DMS153 (cell line): ENCODE measurements at regions not wholly inside any gene's neighbourhood (a gene's known extent, or its start where the extent isn't known, plus 50 kb on each side); places are given as distances from the start of the nearest gene placed in this dataset.

Experiments used
- DNase-seq: peaks from one replicate; lab custom pipeline; 2025; lab: John Stamatoyannopoulos, UW

- DNase-seq: no peak
Observed at GRCh38 chr10:108424656-108425055, 1260.2 kb upstream of the SORCS1 start.

- no peak for DNase-seq
Observed at GRCh38 chr10:108422286-108422685, 1257.8 kb upstream of the SORCS1 start.

GRCh38 chr10:108421266-108421665 is 1256.8 kb upstream of the SORCS1 start:
- DNase-seq: no peak

- no peak for DNase-seq
Observed at GRCh38 chr10:108413954-108414353, 1249.4 kb upstream of the SORCS1 start.

- DNase-seq: no peak
Observed at GRCh38 chr10:108412323-108412722, 1247.8 kb upstream of the SORCS1 start.

- DNase-seq: no peak
Observed at GRCh38 chr10:108411894-108412293, 1247.4 kb upstream of the SORCS1 start.

GRCh38 chr10:108411206-108411605 is 1246.7 kb upstream of the SORCS1 start:
- no peak for DNase-seq

- DNase-seq: no peak
Observed at GRCh38 chr10:108410236-108410635, 1245.7 kb upstream of the SORCS1 start.

GRCh38 chr10:108409306-108409705 is 1244.8 kb upstream of the SORCS1 start:
- no peak for DNase-seq

- no peak for DNase-seq
Observed at GRCh38 chr10:108404155-108404554, 1239.6 kb upstream of the SORCS1 start.

GRCh38 chr10:108399465-108399864 is 1235.0 kb upstream of the SORCS1 start:
- no peak for DNase-seq

- DNase-seq: no peak
Observed at GRCh38 chr10:108393089-108393488, 1228.6 kb upstream of the SORCS1 start.

- DNase-seq: no peak
Observed at GRCh38 chr10:108392286-108392685, 1227.8 kb upstream of the SORCS1 start.

- no peak for DNase-seq
Observed at GRCh38 chr10:108388706-108389105, 1224.2 kb upstream of the SORCS1 start.

GRCh38 chr10:108385963-108386362 is 1221.5 kb upstream of the SORCS1 start:
- DNase-seq: no peak

- DNase-seq: no peak
Observed at GRCh38 chr10:108384378-108384777, 1219.9 kb upstream of the SORCS1 start.

- no peak for DNase-seq
Observed at GRCh38 chr10:108378779-108379178, 1214.3 kb upstream of the SORCS1 start.

GRCh38 chr10:108375691-108376090 is 1211.2 kb upstream of the SORCS1 start:
- no peak for DNase-seq

- DNase-seq: no peak
Observed at GRCh38 chr10:108374991-108375390, 1210.5 kb upstream of the SORCS1 start.

GRCh38 chr10:108365541-108365940 is 1201.0 kb upstream of the SORCS1 start:
- no peak for DNase-seq

- no peak for DNase-seq
Observed at GRCh38 chr10:108363576-108363975, 1199.1 kb upstream of the SORCS1 start.

GRCh38 chr10:108362961-108363360 is 1198.5 kb upstream of the SORCS1 start:
- no peak for DNase-seq

GRCh38 chr10:108362296-108362695 is 1197.8 kb upstream of the SORCS1 start:
- no peak for DNase-seq

GRCh38 chr10:108360187-108360586 is 1195.7 kb upstream of the SORCS1 start:
- DNase-seq: no peak

- DNase-seq: no peak
Observed at GRCh38 chr10:108358912-108359311, 1194.4 kb upstream of the SORCS1 start.
